KMS-11 (cell line): ENCODE measurements at regions not wholly inside any gene's neighbourhood (a gene's known extent, or its start where the extent isn't known, plus 50 kb on each side); places are given as distances from the start of the nearest gene placed in this dataset.
"Not testable (repeated sequence)": the region's sequence is repeated elsewhere in the genome, so short reads cannot be mapped to it uniquely, and the experiment has no call there.

Experiments used
- H2AFZ ChIP-seq: fragments of 200-600 bp; sonication (generic); 2 replicates; pipeline ENCODE4 v1.6.1; 2016; ENCODE audit warnings: antibody characterized with exemption, mixed run types, low read depth
- H3K27ac ChIP-seq: fragments of 200-600 bp; sonication (generic); 2 replicates; pipeline ENCODE4 v1.6.1; 2016; ENCODE audit warnings: mild to moderate bottlenecking, mixed run types
- H3K27me3 ChIP-seq: fragments of 200-600 bp; sonication (generic); 2 replicates; pipeline ENCODE4 v1.6.1; 2017; ENCODE audit warnings: mild to moderate bottlenecking, low read depth, mixed run types, moderate library complexity; ENCODE audit not compliant: insufficient read depth
- H3K36me3 ChIP-seq: fragments of 200-600 bp; sonication (generic); 2 replicates; pipeline ENCODE4 v1.6.1; 2017; ENCODE audit warnings: mild to moderate bottlenecking, mixed run types; ENCODE audit not compliant: insufficient read depth
- H3K4me1 ChIP-seq: fragments of 200-600 bp; sonication (generic); 2 replicates; pipeline ENCODE4 v1.6.1; 2016; ENCODE audit warnings: mild to moderate bottlenecking, low read depth, mixed run types; ENCODE audit not compliant: poor library complexity, severe bottlenecking
- H3K4me2 ChIP-seq: fragments of 200-600 bp; sonication (generic); 2 replicates; pipeline ENCODE4 v1.7.0; 2016; ENCODE audit warnings: mild to moderate bottlenecking, mixed run types
- H3K4me3 ChIP-seq: fragments of 200-600 bp; sonication (generic); IDR thresholded peaks from 2 replicates; pipeline ENCODE4 v1.6.1; 2017; ENCODE audit warnings: low read depth, low read length, mixed read lengths; ENCODE audit not compliant: insufficient read depth
- H3K79me2 ChIP-seq: fragments of 200-600 bp; sonication (generic); 2 replicates; pipeline ENCODE4 v1.6.1; 2016; ENCODE audit warnings: low read depth, mixed run types; ENCODE audit not compliant: insufficient read depth
- H3K9ac ChIP-seq: fragments of 200-600 bp; sonication (generic); 2 replicates; pipeline ENCODE4 v1.6.1; 2016; ENCODE audit warnings: mild to moderate bottlenecking, mixed run types
- H4K20me1 ChIP-seq: fragments of 200-600 bp; sonication (generic); 2 replicates; pipeline ENCODE4 v1.6.1; 2016; ENCODE audit warnings: mild to moderate bottlenecking, mixed run types; ENCODE audit not compliant: insufficient read depth
- CTCF ChIP-seq: fragments of 200-600 bp; sonication (generic); conservative IDR thresholded peaks from 2 replicates; pipeline ENCODE4 v1.6.1; 2017; ENCODE audit warnings: low read depth, mild to moderate bottlenecking, antibody characterized with exemption, low read length, moderate library complexity, mixed read lengths

GRCh38 chr2:21194147-21194546 lies 70.4 kb downstream of the TDRD15 start:
- no peak overlapping the region for H2AFZ ChIP-seq
- H3K27ac ChIP-seq: no peak overlapping the region

GRCh38 chr2:21194858-21195271 lies 71.1 kb downstream of the TDRD15 start:
- no peak overlapping the region for H2AFZ ChIP-seq
- no peaks in the 10 kb centered on the region for H3K27me3 ChIP-seq
- no peak overlapping the region for H3K4me3 ChIP-seq
- H3K4me1 ChIP-seq: no peaks in the 10 kb centered on the region
- H3K79me2 ChIP-seq: no peaks in the 10 kb centered on the region
- H4K20me1 ChIP-seq: no peaks in the 10 kb centered on the region
- no peak overlapping the region for H3K4me2 ChIP-seq
- H3K9ac ChIP-seq: no peak overlapping the region
- H3K36me3 ChIP-seq: no peaks in the 10 kb centered on the region
- H3K27ac ChIP-seq: no peak overlapping the region
- no peak for TF ChIP-seq CTCF

More at GRCh38 chr2:21194147-21194546, 70.4 kb downstream of the TDRD15 start:
- Histone ChIP-seq H3K27me3 (no peaks in the 10 kb centered on the region), H3K79me2 (no peaks in the 10 kb centered on the region), H3K4me2 (no peak overlapping the region), H3K4me3 (no peak overlapping the region), H3K4me1 (no peaks in the 10 kb centered on the region), H3K36me3 (no peaks in the 10 kb centered on the region), H4K20me1 (no peaks in the 10 kb centered on the region), H3K9ac (no peak overlapping the region)
- TF ChIP-seq CTCF: no peak

GRCh38 chr2:21195326-21195725 lies 71.6 kb downstream of the TDRD15 start:
- H3K4me2 ChIP-seq: no peak overlapping the region
- H4K20me1 ChIP-seq: no peaks in the 10 kb centered on the region
- no peak overlapping the region for H3K9ac ChIP-seq
- H3K36me3 ChIP-seq: no peaks in the 10 kb centered on the region
- no peak overlapping the region for H3K4me3 ChIP-seq
- H3K79me2 ChIP-seq: no peaks in the 10 kb centered on the region
- H3K27me3 ChIP-seq: no peaks in the 10 kb centered on the region
- no peak overlapping the region for H2AFZ ChIP-seq
- no peaks in the 10 kb centered on the region for H3K4me1 ChIP-seq
- no peak for TF ChIP-seq CTCF
- H3K27ac ChIP-seq: no peak overlapping the region

GRCh38 chr2:21198637-21199036 lies 74.9 kb downstream of the TDRD15 start:
- Histone ChIP-seq H3K27ac (no peak overlapping the region), H3K4me2 (no peak overlapping the region), H3K36me3 (no peaks in the 10 kb centered on the region), H3K4me1 (no peaks in the 10 kb centered on the region), H2AFZ (no peak overlapping the region), H3K27me3 (no peaks in the 10 kb centered on the region), H3K79me2 (no peaks in the 10 kb centered on the region), H3K4me3 (no peak overlapping the region), H4K20me1 (no peaks in the 10 kb centered on the region), H3K9ac (no peak overlapping the region)
- TF ChIP-seq CTCF: no peak

- no peak overlapping the region for H3K4me3 ChIP-seq
Observed at GRCh38 chr2:21203976-21204375, 80.2 kb downstream of the TDRD15 start.

DNA sequence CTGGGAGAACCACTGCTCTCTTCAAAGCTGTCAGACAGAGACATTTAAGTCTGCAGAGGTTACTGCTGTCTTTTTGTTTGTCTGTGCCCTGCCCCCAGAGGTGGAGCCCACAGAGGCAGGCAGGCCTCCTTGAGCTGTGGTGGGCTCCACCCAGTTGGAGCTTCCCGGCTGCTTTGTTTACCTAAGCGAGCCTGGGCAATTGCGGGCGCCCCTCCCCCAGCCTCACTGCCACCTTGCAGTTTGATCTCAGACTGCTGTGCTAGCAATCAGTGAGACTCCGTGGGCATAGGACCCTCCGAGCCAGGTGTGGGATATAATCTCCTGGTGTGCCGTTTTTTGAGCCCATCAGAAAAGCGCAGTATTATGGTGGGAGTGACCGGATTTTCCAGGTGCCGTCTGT lies 90.3 kb downstream of the TDRD15 start:
- not testable (repeated sequence) for H3K4me1 ChIP-seq, H3K27ac ChIP-seq, H3K79me2 ChIP-seq, H3K4me2 ChIP-seq, H4K20me1 ChIP-seq, H3K9ac ChIP-seq, H3K27me3 ChIP-seq, H3K36me3 ChIP-seq, H3K4me3 ChIP-seq, H2AFZ ChIP-seq

More at GRCh38 chr2:21203976-21204375, 80.2 kb downstream of the TDRD15 start:
- TF ChIP-seq CTCF: no peak
- Histone ChIP-seq H3K36me3 (no peaks in the 10 kb centered on the region), H3K4me2 (no peak overlapping the region), H3K9ac (no peak overlapping the region), H2AFZ (no peak overlapping the region), H3K27ac (no peak overlapping the region), H3K27me3 (no peaks in the 10 kb centered on the region), H4K20me1 (no peaks in the 10 kb centered on the region), H3K79me2 (no peaks in the 10 kb centered on the region), H3K4me1 (no peaks in the 10 kb centered on the region)
